NCI-H2107 treated with DMSO at 0.1 percent for 48 hours (cell line): ENCODE measurements at regions not wholly inside any gene's neighbourhood (a gene's known extent, or its start where the extent isn't known, plus 50 kb on each side); places are given as distances from the start of the nearest gene placed in this dataset.

Source experiments
- DNase-seq: peaks from one replicate; lab custom pipeline; 2025; ENCODE audit not compliant: unreplicated experiment; lab: John Stamatoyannopoulos, UW

DNA sequence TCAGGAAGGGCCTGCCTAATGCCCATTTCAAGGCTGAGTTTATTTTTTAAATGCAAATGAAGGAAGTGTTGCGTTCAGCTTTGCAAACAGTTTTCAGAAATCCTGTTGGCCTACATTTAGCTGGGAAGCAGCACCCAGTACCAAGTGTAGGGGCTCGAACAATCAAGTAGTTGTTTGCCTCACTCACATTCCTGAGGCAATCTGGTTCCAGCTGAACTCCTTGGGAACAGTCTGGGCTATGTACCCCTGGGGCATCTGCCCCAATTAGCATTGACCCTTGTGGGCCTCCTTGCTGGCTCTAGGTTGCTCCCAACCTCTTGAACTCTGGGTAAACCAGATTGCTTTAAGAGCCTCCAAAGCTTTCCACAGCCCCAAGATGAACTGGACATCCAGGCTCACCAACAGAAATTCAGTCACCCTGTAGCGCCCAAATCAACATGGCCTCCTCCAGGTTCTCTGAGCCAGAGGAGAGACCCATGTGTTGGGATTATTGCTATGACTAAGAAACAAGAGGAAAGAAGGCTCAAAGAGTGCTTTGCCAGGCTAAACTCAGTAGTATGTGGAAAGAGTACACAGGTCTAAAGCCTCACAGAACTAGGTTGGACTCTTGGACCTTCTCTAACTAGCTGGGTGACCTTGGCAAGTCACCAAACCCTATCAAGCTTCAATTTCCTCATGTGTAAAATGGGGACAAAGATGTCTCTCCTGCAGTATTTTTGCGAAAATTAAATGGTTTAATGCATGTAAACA lies 532.7 kb downstream of the SOX2 start:
- no peak for DNase-seq

DNA sequence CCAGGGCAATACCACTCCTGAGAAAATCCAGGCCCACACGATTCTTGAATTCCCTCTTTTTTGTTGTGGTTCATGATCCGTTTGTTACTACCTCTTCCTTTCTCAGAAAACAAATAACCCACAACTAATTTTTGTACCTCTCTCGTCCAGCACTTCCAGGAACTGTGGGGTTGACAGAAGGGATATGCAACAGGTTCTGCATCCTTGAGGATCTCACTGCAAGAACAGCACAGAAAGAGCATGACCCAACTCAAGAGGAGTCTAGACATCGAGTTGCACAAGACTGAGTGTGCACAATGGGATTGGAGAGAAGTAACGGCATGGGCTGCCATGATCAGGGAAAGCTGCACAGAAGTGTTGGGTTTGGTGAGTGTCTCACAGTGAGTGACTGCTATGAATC lies 533.3 kb downstream of the SOX2 start:
- DNase-seq = no peak

DNA sequence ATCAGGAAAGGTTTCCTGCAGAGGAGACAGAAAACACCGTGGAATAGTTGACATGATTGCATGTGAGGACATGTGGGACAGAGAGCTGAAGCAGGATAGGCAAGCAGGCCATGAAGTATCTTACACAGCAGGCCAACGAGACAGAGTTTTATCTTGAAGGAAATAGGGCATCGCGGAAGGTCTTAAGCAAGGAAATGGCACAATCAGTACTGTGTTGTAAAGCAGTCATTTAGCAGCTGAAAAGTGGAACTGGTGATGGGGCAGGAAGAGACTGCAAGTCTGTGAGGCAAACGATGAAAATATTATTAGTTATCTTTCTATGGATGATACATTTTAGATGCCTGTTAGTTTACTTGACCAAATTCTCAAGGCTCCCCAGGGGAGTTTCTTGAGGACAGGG lies 535.1 kb downstream of the SOX2 start:
- DNase-seq = no peak

DNA sequence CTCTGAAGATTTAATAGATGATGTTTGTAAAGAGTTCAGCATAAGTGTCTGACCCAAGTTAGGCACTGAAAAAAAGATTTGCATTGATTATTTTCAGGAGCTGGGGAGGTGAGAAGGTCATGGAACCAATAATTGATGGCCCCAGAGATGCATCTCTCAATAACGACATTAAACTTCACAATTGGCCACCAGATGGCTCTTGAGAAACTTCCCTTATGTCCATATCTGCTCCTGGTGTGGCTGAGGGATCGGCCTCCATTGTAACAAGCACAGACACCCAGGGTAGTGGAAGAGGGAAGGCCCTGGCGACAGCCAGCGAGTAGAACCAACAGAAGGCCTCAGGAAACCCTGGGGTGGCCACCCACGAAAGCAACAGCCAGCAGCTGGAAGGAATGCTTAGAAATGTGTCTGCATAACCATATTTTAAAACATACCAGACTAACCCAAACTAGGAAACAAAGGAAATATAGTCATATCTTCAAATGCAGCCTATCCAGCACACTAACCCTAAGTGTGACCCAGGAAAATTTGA lies 536.7 kb downstream of the SOX2 start:
- DNase-seq = no peak

DNA sequence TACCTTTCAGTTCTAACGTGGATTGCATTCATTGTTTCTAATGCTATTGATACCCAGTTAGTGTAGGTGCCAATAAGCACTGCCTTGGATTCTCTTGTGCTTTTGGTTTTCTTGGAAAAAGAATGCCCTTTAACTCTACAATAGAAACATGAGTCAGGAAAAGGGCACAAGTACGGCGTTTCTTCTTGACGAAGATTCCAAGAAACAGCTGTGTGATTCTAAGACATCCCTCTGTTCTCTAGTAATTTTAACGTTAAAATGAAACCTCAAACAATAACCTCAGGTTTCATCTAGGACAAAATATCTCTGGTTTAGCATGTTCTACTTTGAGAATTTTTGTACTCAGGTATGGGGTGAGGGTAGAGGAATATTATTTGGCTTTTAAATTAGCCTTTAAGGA lies 540.5 kb upstream of the ATP11B start:
- DNase-seq = no peak

DNA sequence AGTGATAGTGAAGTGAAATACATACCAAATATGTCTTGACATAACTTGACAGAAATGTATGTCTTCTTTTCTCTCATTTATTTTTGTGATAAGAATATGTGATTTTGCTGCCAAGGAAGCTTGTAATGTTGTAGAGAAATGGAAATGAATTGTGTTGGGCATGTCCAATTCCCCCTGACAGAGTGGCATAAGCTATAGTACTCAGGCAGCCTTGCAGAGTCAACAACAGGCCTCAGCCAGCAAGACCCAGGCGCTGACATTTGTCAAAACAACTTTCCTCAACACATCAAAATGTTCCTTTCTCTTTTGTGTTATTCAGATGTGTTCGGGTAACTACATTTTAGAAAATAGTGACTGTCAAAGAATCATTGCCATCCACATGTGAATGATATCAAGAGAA lies 538.1 kb upstream of the ATP11B start:
- no peak for DNase-seq

DNA sequence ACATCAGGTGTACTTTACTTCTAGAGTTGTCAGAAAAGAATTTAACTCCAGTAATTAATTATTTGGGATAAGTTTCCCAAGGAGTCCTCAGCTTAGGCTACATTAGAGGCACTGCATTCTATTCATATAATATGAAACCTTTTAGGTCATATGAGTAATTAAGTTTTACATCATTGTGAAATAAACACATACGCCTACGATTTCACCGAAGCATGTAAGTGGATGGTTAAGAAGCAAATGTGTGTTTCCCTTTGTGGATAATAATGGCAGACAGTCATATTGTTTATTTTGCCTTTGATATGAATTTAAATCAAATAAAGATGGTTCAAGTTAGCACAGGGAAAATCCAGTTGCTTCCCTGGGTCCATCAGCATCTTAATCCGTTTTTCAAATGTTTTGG lies 535.9 kb upstream of the ATP11B start:
- no peak for DNase-seq

DNA sequence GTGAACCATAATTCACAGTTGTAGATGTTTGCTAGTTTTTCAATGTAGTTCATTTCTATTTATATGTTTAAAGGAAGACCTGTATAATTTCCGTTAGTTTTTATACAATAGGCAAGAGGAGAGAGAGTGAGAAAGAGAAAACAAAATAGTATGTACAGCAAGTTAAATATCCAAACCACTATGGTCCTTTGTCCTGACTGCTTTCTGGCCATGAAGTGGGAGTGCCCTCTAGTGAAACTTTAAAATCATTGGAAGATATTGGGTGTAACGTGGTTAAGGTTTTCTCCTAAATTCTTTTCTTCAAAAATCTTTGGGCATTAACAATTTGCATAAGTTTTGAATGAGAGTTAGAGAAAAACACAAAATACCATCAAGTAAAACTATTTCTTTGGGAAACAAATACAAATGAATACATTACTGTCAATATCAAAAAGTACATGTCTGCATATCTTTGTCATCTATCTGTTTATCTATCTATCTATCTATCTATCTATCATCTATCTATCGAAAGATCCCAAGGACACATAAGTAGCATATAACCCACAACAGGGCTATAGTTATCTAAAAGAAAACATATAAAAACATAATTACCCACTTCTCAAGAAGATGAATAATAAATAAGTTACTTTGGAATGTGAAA lies 534.6 kb upstream of the ATP11B start:
- peak; percentile 94 for DNase-seq

DNA sequence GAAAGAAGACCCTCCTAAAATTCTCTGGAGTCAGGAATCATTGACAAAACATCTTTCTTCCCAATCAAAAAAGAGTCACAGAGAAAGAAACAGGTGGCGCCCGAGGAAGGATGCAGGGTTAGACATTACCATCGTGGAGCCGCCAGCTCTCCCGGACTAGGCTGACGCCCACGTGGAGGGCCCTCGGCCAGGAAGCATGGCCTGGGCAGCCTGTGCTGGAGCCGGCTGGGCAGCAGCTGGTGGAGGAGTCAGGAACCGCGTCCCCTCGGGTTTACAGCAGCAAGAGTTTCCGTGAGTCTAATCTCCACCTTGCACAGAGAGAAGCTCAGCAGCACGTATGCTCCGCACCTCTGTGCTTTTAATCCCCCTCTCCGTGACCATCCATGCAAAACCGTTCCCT lies 533.7 kb upstream of the ATP11B start:
- no peak for DNase-seq

DNA sequence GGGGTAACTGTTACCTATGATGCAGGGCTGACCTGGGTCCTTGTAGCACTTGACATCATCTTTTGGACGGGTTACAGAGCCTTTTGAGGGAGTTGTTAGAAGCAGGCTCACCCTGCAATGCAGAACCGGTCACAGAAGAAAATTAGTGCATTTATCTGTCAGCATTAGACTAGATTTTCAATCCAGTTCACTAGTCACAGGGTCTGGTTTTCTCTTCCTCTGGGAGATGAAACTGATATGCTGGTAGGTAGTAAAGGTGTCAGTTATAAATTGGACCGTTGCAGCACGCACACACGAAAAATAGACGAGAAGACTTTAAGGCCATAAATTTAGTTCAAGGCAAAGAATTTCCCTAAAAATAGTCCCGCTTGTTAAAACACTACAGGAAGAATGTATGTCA lies 532.3 kb upstream of the ATP11B start:
- DNase-seq = no peak

DNA sequence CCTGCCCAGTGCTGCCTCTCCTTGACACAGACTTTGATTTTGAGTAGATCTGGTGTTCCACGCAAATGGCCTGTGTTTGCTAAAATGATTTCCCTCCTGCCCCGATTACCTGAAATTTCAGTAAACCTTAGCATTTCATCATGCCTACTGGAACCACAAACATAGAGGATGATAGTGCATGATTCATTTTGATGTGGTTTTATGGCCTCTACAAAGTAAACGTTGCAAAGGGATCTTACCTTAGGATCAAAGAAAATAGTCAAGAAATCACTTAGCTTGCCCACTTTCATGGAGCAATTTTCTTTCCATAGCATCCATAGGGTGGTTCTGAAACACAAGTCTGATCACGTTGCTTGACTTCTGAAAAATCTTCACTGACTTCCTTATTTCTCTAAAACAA lies 524.6 kb upstream of the ATP11B start:
- DNase-seq = no peak

DNA sequence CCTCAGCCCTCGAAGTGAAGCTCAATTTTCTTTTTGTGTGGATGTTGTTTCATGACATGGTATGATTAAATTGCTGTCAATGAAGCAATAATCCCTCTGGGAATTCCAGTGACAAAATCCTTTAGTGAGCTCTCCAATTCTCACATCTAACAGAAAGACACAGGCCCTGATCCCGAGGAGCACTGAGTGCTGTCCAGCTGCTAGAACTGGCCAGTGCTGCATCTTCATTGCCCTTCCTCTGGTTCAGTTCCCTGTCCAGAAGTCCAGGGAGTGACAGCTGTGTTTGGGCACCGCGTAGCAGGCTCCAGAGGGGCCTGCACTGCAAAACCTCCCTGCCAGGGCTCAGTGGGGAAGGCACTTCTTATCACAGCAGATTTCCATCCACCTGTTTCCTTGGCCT lies 516.8 kb upstream of the ATP11B start:
- no peak for DNase-seq

DNA sequence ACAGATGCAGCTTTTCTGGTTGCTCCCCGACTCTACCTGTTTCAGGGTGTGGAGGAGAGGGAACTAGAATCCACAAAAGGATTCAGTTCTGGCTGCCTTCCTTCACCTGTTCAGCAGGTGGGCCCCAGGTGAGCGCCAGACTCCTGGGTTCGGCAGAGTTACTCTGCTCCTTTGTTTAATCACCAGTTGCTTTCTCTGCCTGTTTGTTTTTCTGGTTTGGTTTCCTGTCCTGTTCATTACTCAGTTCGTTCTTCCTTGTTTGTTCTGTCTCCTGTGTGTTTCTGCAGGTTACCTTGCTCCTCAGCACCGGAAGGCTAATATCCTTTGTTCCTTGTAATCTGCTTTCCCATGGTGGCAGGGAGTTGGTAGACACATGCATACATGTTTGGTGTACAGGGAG lies 508.5 kb upstream of the ATP11B start:
- DNase-seq = peak; percentile 98

DNA sequence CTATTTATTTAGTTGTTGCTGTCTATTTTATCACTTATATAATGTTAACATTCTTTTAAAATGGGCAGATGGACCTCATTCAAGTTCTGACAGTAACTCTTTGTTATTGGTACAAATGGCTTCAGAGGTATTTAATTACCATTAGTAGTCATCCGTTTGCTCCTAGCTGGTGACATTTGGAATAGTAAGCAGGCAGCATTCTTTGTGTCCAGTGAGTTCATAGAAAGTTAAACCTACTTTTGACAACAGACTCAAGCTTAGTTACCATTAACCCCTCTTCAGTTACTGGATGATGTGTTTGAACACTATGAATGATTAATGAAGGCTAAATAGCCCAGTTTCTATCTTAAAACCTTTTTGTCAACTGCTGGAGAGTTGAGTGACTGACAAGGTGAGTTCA lies 500.7 kb upstream of the ATP11B start:
- DNase-seq = no peak

DNA sequence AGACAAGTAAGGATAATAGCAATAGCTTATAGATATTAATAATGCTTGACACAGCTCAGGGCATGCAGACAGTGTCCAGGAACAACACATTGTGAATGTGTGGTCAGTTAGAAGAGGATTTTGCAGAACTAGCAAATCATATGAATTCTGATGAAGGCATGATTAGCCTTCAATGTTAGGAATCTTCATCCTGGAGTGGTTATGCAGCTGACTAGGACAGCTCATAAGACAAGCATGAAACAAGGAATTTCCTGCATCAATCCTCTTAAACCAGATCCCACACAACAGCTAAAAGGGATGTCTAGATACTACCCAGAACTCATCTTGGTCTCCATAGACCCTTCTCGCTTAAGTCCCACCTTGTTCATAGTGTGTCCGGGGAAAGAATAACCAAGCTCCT lies 499.0 kb upstream of the ATP11B start:
- DNase-seq = no peak

DNA sequence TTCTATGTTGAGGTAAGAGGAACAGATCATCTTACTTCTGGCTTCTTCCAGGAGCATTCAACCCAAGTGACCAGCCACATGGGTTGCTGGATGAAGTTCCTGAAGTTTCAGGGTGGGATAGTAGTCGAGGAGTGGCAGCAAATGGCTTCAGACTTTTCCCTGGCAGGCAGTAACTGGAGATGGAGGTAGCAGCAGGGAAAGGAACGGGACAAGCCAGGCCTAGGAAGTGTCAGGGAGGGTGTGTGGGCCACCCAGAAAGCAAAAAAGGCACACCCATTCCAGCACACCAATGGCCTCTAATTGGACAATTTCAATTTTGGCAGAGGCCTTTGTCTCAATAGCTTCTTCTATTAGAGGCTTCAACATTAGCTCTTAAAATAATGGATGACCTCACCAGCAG lies 498.6 kb upstream of the ATP11B start:
- DNase-seq = no peak

DNA sequence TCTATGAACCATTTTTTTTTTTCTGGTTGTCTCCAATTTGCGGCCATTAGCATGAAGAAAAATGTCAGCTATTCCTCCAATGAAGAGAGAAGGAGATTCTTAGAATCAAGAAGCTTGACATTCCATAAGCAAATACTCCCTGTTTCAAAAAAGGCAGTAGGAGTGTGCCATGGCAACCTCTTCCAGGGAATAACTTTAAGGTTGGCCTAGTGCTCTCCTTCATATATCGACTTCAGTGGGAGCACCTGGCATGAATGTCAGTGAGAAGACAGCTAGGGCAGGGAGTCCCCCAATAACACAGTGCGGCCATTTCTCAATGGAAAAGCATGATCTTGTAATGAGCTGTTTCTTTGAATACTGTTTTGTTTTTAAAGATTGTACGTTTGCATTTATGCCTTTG lies 493.0 kb upstream of the ATP11B start:
- DNase-seq = no peak

DNA sequence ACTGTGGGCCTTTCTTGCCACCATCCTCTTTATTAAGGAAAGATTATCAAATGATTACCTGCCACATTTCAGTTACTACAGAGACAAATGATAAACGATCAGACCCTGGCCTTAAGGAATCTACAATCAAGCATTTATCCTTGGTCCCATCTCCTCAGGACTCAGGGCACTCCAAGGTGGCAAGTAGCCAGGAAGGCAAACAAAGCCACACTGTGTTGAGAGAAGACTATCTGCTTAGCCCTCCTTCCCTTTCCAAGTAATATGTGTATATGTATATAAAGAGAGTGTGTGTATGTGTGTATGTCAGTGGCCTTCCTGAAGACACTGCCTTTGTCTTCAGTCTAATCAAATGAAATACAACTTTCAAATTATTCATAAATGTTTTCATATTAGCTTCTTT lies 490.1 kb upstream of the ATP11B start:
- no peak for DNase-seq

DNA sequence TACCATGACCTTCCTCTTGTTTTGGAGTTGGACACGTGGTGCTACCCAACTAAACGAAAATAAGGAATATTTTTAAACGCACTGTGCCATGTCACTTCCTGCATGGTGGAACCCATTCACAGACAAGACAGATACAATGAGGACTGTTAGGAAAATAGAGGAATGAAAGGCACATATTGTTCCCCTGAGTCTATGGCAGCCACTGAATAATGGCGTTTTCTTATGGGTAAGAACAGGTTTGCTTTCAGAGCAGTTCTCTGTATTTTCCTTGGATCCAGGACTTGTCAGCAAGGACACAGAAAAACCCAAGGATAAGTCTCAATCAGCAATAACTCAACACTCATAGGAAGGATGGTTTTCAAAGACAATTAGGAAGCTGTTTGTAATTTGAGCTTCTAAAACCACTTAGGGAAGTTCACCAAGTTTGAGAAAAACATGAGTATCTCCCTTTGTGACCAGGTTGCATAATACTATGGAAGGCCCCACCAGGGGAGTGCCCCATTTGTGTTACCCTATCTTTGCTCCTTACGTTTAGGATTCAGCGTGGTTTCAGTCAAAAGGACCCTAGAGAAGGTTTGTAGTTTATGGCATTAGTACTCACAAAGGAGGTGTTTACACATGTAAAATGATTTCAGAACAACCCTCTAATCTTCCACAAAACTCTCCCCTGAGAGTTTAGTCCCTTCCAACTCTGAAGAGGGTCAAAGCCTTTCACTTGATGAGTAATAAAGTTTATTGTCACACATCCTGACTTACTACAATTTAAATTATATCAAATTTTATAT lies 487.2 kb upstream of the ATP11B start:
- peak; percentile 76 for DNase-seq

DNA sequence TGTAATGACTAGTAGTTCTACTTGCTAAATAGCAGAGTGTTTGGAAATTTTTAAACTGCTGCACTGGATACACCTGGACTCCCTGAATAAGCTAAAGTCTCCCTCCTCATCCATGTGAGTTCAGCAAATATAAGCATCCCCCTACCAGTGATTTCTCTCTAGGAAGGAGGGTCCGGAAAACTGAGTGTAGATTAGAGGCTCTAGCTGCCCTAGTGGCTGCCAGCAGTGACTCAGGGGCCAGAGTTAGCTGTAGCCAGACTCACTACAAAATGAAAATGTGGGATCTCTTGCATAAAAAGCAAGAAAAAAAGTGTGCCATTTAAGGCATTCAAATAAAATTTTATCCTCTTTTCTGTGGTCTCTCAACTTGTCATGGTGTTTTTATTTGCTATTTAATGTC lies 485.0 kb upstream of the ATP11B start:
- no peak for DNase-seq

DNA sequence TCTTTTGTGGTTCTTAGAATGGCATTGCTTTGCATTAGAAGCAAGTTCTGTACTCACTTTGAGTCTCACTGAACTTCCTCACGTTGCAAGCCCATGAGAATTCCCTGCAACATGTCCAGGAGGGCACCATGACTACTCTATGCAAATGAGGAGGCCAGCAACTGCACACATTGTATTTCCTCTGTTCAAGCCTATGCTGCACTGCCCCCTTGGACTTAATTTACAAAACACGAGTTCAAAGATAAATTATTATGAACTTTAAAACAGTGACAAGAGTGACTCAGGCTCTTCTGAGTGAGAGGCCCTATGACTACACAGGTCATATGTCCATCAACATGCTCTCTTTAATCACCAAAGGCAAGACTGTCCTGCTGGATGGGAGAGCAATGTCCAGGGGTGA lies 484.2 kb upstream of the ATP11B start:
- no peak for DNase-seq

DNA sequence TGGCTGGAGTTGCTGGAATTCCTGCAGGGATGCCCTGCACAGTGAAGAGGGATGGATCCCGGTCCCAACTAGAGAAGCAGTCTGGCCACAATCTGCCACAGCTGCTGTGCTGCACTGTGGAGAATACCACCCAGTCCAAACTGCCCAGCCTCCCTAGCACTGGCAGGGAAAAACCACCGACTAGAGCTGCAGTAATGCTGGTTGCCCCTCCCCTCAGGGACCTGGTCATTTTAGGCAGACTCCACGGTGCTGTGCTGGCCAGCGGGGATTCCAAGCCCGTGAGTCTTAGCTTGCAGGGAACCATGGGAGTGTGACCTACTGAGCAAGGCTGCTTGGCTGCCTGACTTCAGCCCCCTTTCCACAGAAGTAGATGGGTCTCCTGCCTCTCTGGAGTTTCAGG lies 478.0 kb upstream of the ATP11B start:
- DNase-seq = no peak
